Central memory CD8-positive, alpha-beta T cell (primary cell): ENCODE measurements at regions not wholly inside any gene's neighbourhood (a gene's known extent, or its start where the extent isn't known, plus 50 kb on each side); places are given as distances from the start of the nearest gene placed in this dataset.
"Not testable (repeated sequence)": the region's sequence is repeated elsewhere in the genome, so short reads cannot be mapped to it uniquely, and the experiment has no call there.

Experiments used
- ATAC-seq: fragments of 150-1000 bp; cut with Tn5 transposase; replicated peaks from 2 replicates; pipeline ENCODE4 v1.10.0; 2022; ENCODE audit warnings: mild to moderate bottlenecking, moderate FRiP score, moderate number of reproducible peaks; ENCODE audit not compliant: poor library complexity, severe bottlenecking; ENCODE audit errors: extremely low read depth
- DNase-seq, 2 donors: peaks; one replicate each; pipeline ENCODE4 v3.0.0; 2021; ENCODE audit warnings: low spot score in 2 of 2
- H3K27ac Mint-ChIP-seq: one replicate; pipeline ENCODE4 v1.8.0; 2022; ENCODE audit warnings: low read depth, mild to moderate bottlenecking, moderate library complexity, mixed read lengths
- H3K27me3 Mint-ChIP-seq: one replicate; pipeline ENCODE4 v1.8.0; 2022; ENCODE audit warnings: mixed read lengths
- H3K36me3 Mint-ChIP-seq: one replicate; pipeline ENCODE4 v1.8.0; 2022; ENCODE audit warnings: mild to moderate bottlenecking, moderate library complexity, mixed read lengths; ENCODE audit not compliant: insufficient read depth
- H3K4me1 Mint-ChIP-seq: one replicate; pipeline ENCODE4 v1.8.0; 2022; ENCODE audit warnings: mixed read lengths
- H3K4me3 Mint-ChIP-seq: one replicate; pipeline ENCODE4 v1.8.0; 2022; ENCODE audit warnings: mild to moderate bottlenecking, moderate library complexity, mixed read lengths
- H3K9me3 Mint-ChIP-seq: one replicate; pipeline ENCODE4 v1.8.0; 2022; ENCODE audit warnings: mixed read lengths

DNA sequence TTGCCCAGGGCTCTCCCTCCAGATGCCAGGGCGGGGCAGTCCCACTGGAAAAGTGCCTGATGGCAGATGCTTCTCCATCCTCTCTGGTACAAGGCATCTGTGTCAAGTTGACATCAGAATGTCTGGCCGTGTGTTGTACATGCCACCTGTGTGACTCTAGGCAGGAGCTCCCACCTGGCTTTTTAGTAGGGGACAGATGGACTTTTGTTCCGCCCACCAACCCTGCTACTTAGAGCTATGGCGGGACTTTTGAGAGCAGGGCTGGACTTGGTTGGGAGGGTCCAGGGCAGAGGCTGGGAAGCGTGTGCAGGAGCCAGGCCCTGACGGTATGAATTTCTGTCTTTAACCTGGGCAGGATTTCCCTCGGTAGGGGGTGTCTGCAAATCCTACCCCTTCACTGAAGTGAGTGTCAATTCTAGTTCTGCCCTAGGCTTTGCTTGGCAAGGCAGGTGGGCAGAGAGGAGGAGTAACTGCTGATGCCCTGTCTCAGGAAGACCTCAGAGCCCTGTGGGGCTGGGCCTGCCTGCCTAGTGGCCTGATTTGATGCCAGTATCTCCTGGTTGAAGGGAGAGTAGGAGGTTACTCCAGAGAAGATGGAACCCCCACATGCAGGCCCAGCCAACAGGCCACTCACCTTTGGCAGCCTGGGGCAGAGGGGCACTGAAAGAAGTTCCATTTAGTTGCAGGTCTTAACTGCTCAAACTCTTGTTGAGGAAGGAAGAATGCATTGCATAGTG is 99.1 kb downstream of the PJA1 start:
- H3K4me1 Mint-ChIP-seq: no peaks in the 10 kb centered on the region
- no peak for ATAC-seq
- H3K27ac Mint-ChIP-seq: no peak overlapping the region
- H3K4me3 Mint-ChIP-seq: no peak overlapping the region
- H3K36me3 Mint-ChIP-seq: no peaks in the 10 kb centered on the region
- H3K9me3 Mint-ChIP-seq: no peaks in the 10 kb centered on the region
- DNase-seq: no peak
- H3K27me3 Mint-ChIP-seq: no peaks in the 10 kb centered on the region

DNA sequence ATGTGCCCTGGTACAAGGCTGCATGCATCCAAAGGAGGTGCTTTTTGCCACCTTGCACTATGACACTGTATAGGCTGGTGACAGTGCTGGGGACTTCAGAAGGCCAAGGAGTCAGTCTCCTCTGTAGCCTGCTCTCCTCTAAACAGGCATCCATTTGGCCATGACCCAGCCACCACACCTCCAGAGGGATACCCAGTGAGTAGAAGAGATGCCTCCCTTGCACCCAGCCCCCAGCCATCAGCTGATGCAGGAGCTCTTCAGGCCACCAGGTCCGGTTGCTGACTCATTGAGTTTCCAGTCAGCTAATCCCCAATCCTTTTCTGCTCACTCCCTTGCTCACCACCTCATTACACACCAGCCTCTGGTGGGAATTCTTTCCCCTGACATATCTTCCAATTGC is 99.8 kb downstream of the PJA1 start:
- DNase-seq: no peak
- Mint-ChIP-seq H3K9me3 (no peaks in the 10 kb centered on the region), H3K27me3 (no peaks in the 10 kb centered on the region), H3K36me3 (no peaks in the 10 kb centered on the region), H3K27ac (no peak overlapping the region), H3K4me1 (no peaks in the 10 kb centered on the region), H3K4me3 (no peak overlapping the region)
- no peak for ATAC-seq

DNA sequence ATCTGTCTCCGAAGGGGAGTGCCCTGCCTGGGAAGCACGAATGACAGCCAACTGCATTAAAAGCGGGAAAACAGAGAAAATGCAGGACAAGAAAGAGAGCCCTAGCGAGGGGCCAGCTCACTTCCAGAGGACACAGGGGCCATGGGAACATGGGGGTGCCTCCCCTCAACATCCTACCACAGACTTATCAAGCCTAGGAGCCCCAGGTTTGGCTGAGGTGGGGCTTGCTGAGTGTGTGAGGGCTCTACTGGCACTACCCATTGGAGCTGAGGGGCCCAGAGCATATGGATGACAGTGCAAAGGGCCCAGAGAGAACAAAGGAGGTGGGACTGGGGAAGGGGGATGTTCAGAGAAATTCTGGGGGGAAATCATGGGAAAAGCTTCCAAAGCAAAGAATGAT is 101.8 kb downstream of the PJA1 start:
- no peaks in the 10 kb centered on the region for H3K36me3 Mint-ChIP-seq
- no peaks in the 10 kb centered on the region for H3K4me1 Mint-ChIP-seq
- DNase-seq (no peak), ATAC-seq (no peak)
- no peak overlapping the region for H3K4me3 Mint-ChIP-seq
- H3K27me3 Mint-ChIP-seq: no peaks in the 10 kb centered on the region
- H3K27ac Mint-ChIP-seq: no peak overlapping the region
- no peaks in the 10 kb centered on the region for H3K9me3 Mint-ChIP-seq

DNA sequence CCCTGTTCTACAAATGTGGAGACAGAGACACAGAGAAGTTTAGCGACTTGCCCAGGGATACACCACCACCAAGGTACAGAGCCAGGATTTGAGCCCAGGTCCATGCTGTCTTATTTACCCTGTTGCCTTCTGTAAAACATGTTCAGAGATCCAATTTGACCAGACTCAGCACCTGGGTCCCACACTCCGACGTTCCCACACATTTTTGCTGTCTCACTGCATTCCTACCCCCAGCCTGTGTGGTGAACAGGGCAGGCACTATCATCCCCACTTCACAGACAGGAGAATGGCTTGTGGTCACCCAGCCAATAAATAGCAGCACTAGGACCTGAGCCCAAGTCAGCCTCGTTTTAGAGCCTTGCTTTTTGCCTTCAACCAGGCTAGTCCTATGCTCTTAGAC is 102.8 kb downstream of the PJA1 start:
- no peak for ATAC-seq
- no peak overlapping the region for H3K27ac Mint-ChIP-seq
- H3K9me3 Mint-ChIP-seq: no peaks in the 10 kb centered on the region
- no peaks in the 10 kb centered on the region for H3K36me3 Mint-ChIP-seq
- no peak overlapping the region for H3K4me3 Mint-ChIP-seq
- H3K4me1 Mint-ChIP-seq: no peaks in the 10 kb centered on the region
- DNase-seq: no peak
- no peaks in the 10 kb centered on the region for H3K27me3 Mint-ChIP-seq

DNA sequence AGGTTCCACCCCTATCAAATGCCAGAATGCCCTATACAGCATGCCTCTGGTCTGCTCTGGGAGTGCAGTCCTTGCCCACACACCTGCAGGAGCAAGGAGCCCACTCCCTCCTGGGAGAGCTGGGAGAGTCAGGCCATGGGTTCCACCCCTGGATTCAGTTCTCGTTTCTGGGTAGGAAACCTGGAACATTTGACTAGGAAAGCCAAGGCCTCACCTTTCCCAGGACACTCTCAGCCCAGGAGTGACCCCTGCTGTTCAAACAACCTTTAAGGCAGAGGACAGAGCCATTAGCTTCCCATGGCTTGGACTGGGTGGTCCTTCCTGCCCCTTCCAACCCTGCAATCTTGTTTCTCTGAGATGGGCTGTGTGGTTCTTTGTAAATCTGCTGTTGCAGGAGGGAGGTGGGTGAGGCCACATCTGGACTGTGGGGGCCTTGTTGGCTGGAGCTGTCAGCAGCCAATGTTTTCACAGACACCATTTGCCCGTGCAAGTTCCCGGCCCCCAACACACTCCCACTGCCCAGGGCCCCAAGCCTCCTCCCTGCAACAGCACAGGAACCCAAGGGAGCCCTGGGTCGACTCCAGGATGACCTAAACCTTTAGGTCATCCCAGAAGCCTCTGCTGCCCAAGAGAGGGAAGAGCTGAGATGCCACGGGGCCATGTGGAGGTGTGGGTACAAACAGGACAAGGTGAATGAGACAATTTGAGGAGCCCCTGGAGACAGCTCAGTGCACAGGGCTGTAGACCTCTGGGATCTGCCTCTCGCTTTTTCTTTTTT is 104.4 kb downstream of the PJA1 start:
- H3K9me3 Mint-ChIP-seq: no peaks in the 10 kb centered on the region
- DNase-seq (no peak), ATAC-seq (no peak)
- H3K27ac Mint-ChIP-seq: no peak overlapping the region
- H3K27me3 Mint-ChIP-seq: no peaks in the 10 kb centered on the region
- H3K4me3 Mint-ChIP-seq: no peak overlapping the region
- H3K36me3 Mint-ChIP-seq: no peaks in the 10 kb centered on the region
- H3K4me1 Mint-ChIP-seq: no peaks in the 10 kb centered on the region

DNA sequence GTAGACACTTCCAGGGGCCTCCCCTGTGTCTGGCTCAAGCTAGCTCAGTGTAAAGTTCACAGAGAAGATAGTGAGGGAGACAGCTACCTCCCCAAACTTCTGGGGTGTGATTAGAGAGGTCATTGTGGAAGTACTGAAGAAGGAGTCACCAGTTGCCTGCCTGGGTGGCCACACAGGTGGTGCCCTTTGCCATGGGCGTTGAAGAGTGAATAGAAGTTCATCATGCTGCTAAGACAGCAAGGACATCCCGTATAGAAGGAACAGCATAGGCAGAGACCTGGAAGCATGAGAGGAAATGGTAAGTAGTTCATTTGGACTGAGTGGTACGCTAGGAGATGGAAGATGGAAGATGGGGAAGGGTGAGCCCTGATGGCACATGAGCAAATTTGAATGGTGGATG is 110.1 kb downstream of the PJA1 start:
- DNase-seq (no peak), ATAC-seq (no peak)
- no peak overlapping the region for H3K4me3 Mint-ChIP-seq
- no peak overlapping the region for H3K27ac Mint-ChIP-seq
- H3K36me3 Mint-ChIP-seq: no peaks in the 10 kb centered on the region
- H3K4me1 Mint-ChIP-seq: no peaks in the 10 kb centered on the region
- H3K9me3 Mint-ChIP-seq: no peaks in the 10 kb centered on the region
- no peaks in the 10 kb centered on the region for H3K27me3 Mint-ChIP-seq

DNA sequence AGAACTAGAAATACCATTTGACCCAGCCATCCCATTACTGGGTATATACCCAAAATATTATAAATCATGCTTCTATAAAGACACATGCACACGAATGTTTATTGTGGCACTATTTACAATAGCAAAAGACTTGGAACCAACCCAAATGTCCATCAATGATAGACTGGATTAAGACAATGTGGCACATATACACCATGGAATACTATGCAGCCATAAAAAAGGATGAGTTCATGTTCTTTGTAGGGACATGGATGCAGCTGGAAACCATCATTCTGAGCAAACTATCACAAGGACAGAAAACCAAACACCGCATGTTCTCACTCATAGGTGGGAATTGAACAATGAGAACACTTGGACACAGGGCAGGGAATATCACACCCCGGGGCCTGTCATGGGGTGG is 110.8 kb downstream of the PJA1 start:
- not testable (repeated sequence) for DNase-seq, H3K9me3 Mint-ChIP-seq, H3K4me1 Mint-ChIP-seq, ATAC-seq, H3K27ac Mint-ChIP-seq, H3K4me3 Mint-ChIP-seq, H3K27me3 Mint-ChIP-seq, H3K36me3 Mint-ChIP-seq

DNA sequence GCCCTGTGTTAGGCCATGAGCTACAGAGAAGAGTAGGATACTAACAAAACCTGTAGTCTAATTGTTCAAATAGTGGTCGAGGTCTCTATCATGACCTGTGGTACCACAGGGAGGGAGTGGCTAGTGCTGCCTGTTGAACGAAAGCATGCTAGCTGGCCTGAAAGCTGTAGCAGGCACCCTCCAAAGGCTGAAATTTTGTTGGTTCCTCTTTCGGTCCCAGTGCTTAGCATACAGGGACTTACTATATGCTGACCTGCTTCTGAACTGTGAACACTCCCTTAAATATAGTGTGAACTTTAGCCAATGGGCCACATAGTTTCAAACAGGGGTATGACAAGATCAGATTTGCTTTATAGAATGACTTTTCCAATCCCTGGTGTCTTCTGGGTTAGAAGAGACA is 113.4 kb downstream of the PJA1 start:
- DNase-seq (no peak), ATAC-seq (no peak)
- H3K27ac Mint-ChIP-seq: no peak overlapping the region
- H3K36me3 Mint-ChIP-seq: no peaks in the 10 kb centered on the region
- no peaks in the 10 kb centered on the region for H3K4me1 Mint-ChIP-seq
- no peak overlapping the region for H3K4me3 Mint-ChIP-seq
- H3K9me3 Mint-ChIP-seq: no peaks in the 10 kb centered on the region
- no peaks in the 10 kb centered on the region for H3K27me3 Mint-ChIP-seq

DNA sequence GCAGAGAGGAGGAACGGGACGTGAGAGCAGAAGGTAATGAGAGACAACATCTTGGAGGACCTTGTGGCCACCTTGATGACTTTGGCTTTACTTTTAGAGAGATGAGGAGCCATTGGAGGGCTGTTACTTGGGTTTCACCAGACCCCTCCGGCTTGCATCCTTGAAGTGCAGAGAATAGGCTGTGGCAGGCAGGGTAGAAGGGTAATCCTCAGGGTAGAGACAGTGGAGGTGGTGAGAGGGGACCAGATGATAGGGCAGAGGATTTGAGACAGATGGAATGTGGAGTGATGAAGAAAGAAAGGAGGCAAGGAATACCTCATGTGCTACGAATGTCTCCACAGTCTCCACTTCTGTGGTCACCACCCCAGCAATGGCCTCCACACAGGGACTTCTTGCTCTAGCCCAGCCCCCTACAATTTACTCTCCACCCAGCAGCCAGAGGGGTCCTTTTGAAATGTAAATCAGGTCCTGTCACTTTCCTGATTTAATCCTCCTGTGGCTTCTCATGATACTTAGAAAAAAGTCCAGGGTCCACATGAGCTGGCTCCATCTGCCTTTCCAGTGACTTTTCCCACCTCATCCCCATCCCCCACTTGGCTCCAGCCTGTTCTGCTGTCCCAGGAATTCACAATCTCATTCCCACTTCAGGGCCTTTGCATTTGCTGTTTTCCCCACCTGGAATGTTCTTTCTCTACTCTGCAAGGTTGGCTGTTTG is 115.0 kb downstream of the PJA1 start:
- H3K27ac Mint-ChIP-seq: no peak overlapping the region
- no peaks in the 10 kb centered on the region for H3K36me3 Mint-ChIP-seq
- H3K4me1 Mint-ChIP-seq: no peaks in the 10 kb centered on the region
- peaks cover 6% of the 10 kb centered on the region for H3K27me3 Mint-ChIP-seq
- no peak for DNase-seq
- ATAC-seq: no peak
- H3K9me3 Mint-ChIP-seq: peaks cover 4% of the 10 kb centered on the region
- H3K4me3 Mint-ChIP-seq: no peak overlapping the region

DNA sequence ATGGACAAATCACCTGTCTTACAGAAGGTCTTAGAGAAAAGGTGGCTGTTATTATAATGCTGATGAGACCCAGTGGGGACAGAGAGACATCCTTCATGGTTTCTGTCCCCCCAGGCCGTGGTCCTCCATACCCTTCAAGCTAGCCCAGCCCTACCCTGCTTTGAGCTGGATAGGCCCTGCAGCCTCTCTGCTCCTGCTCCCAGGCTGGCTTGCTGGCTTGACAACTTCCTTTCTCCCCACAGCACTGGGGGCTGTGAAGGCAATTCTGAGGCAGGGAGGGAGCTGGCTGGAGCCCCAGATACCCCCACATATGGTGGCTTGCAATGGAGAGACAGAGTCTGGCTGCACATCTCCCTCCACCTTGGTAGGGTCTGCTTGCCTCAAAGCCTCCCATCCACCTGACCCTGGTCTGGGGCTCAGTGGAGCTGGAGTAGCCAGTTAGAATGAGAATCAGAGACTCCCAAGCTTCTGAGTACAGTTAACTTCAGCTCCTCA is 118.2 kb downstream of the PJA1 start:
- Mint-ChIP-seq H3K4me3 (no peak overlapping the region), H3K27ac (no peak overlapping the region), H3K9me3 (peaks cover 4% of the 10 kb centered on the region), H3K27me3 (peaks cover 9% of the 10 kb centered on the region), H3K36me3 (no peaks in the 10 kb centered on the region), H3K4me1 (no peaks in the 10 kb centered on the region)
- DNase-seq (no peak), ATAC-seq (no peak)

DNA sequence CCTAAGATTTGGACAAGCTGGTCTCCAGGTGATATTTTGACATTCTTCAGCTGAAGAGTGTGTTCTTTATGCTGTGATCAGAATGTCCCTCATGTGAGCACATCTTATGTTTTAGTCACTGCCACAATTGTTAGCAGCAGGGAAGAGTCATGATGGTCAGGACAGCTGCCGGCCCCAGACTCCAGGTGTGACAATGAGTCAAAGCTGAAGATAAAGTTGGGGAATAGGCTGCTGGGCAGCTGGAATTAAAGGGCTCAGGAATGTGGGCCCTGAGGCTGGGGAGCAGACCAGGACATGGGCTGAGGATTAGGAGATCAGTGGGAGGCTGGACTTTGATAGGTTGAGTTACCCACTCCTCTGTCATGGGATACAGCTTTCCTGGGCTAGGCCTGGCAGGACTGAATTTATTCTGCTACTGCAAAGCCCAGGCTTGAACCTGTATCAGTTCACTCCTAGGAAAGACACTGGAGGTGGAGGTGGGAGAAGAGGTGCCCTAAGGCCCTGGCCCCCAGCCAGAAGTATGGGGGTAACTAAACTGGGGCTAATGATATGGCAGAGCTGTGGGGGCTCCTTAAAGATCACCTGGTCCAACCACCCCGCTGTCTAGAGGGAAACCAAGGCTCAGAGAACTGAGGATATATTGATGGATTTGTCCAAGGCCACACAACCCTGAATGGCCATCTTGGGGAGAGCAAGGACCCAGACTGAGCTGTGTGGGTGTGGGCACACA is 119.5 kb downstream of the PJA1 start:
- Mint-ChIP-seq H3K27ac (no peak overlapping the region), H3K4me1 (no peaks in the 10 kb centered on the region), H3K9me3 (peaks cover 4% of the 10 kb centered on the region), H3K4me3 (no peak overlapping the region), H3K36me3 (no peaks in the 10 kb centered on the region), H3K27me3 (peaks cover 9% of the 10 kb centered on the region)
- no peak for DNase-seq
- no peak for ATAC-seq

DNA sequence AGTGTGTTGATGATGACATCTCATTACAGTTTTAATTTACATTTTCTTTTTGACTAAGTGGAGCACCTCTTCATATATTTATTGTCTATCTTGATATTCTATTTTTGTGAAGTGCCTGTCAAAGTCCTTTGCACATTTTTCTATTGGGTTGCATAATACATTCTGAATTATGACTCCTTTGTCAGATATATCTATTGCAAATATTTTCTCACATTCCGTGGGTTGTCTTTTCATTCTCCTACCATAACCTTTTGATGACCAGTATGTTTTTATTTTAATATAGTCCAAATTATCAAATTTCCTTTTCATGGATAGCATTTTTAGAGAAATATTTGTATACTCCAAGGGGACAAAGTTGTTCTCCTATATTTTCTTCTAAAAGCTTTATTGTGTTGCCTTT is 126.4 kb downstream of the PJA1 start:
- Mint-ChIP-seq H3K27me3 (no peaks in the 10 kb centered on the region), H3K36me3 (no peaks in the 10 kb centered on the region), H3K4me1 (no peaks in the 10 kb centered on the region), H3K4me3 (no peak overlapping the region), H3K9me3 (no peaks in the 10 kb centered on the region), H3K27ac (no peak overlapping the region)
- ATAC-seq (no peak), DNase-seq (no peak)
